LNCaP clone FGC (cell line): ENCODE measurements at regions not wholly inside any gene's neighbourhood (a gene's known extent, or its start where the extent isn't known, plus 50 kb on each side); places are given as distances from the start of the nearest gene placed in this dataset.
"Not testable (repeated sequence)": the region's sequence is repeated elsewhere in the genome, so short reads cannot be mapped to it uniquely, and the experiment has no call there.

Source experiments
- DNase-seq: peaks from one replicate; pipeline ENCODE4 v3.0.0-alpha.2; 2011; ENCODE audit warnings: low read depth
- H3K4me3 ChIP-seq: 2 replicates; pipeline ENCODE4 v1.5.1; 2011; ENCODE audit warnings: mild to moderate bottlenecking, low read depth, low read length, control low read depth
- CTCF ChIP-seq: IDR thresholded peaks from 2 replicates; pipeline ENCODE4 v1.5.1; 2012; ENCODE audit warnings: mild to moderate bottlenecking; ENCODE audit not compliant: control insufficient read depth, insufficient read depth; ENCODE audit errors: extremely low read depth

GRCh38 chr9:7560669-7561305, 238.8 kb downstream of the DMAC1 start:
- no peak for DNase-seq
- TF ChIP-seq CTCF: no peak
- H3K4me3 ChIP-seq: no peak overlapping the region

GRCh38 chr9:7554699-7555098, 244.9 kb downstream of the DMAC1 start:
- no peak for TF ChIP-seq CTCF
- no peak overlapping the region for H3K4me3 ChIP-seq
- DNase-seq: no peak

- DNase-seq, H3K4me3 ChIP-seq: not testable (repeated sequence)
Observed at GRCh38 chr9:7552706-7553105, 246.9 kb downstream of the DMAC1 start.

- no peak for DNase-seq
- TF ChIP-seq CTCF: no peak
- H3K4me3 ChIP-seq: no peak overlapping the region
Observed at GRCh38 chr9:7549249-7549648, 250.3 kb downstream of the DMAC1 start.

- TF ChIP-seq CTCF: no peak
- H3K4me3 ChIP-seq: no peak overlapping the region
- no peak for DNase-seq
Observed at GRCh38 chr9:7546261-7546660, 253.3 kb downstream of the DMAC1 start.

- no peak overlapping the region for H3K4me3 ChIP-seq
- no peak for DNase-seq
- no peak for TF ChIP-seq CTCF
Observed at GRCh38 chr9:7545371-7546165, 254.0 kb downstream of the DMAC1 start.

GRCh38 chr9:7542693-7543092, 256.9 kb downstream of the DMAC1 start:
- DNase-seq: no peak
- TF ChIP-seq CTCF: no peak
- H3K4me3 ChIP-seq: no peak overlapping the region
